ENCODE measurements at regions not wholly inside any gene's neighbourhood (a gene's known extent, or its start where the extent isn't known, plus 50 kb on each side); places are given as distances from the start of the nearest gene placed in this dataset.

DNA sequence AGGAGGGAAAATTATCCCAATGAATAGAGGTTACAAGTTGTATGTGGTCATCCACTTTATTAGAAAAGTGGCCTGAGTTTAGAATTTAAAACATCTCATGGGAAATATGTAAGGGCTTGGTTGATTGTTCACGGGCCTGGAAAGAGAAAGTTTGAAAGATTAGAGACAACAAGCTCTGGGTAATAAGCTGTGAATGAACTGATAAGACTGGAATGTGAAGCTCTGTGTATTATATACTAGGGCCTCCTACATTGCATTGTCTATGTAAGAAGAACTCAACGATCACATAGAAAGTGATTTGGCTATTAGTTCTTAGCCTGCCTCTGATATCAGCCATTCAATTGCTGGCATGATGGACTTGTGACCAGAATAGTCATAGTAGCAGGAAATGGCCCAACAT lies 199.2 kb upstream of the MAGI2 start:
- TF ChIP-seq, protein P1, sequence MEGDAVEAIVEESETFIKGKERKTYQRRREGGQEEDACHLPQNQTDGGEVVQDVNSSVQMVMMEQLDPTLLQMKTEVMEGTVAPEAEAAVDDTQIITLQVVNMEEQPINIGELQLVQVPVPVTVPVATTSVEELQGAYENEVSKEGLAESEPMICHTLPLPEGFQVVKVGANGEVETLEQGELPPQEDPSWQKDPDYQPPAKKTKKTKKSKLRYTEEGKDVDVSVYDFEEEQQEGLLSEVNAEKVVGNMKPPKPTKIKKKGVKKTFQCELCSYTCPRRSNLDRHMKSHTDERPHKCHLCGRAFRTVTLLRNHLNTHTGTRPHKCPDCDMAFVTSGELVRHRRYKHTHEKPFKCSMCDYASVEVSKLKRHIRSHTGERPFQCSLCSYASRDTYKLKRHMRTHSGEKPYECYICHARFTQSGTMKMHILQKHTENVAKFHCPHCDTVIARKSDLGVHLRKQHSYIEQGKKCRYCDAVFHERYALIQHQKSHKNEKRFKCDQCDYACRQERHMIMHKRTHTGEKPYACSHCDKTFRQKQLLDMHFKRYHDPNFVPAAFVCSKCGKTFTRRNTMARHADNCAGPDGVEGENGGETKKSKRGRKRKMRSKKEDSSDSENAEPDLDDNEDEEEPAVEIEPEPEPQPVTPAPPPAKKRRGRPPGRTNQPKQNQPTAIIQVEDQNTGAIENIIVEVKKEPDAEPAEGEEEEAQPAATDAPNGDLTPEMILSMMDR (IDR thresholded peaks at IDR 0.05; ENCODE audit: low read length) = no peak
- TF ChIP-seq EZH2 (optimal IDR thresholded peaks at IDR 0.05; ENCODE audit: low read depth, low read length) = no peak
